Activated T-cell treated with anti-CD3 and anti-CD28 coated beads for 48 hours (primary cell): ENCODE measurements at regions not wholly inside any gene's neighbourhood (a gene's known extent, or its start where the extent isn't known, plus 50 kb on each side); places are given as distances from the start of the nearest gene placed in this dataset.

Experiments
- DNase-seq: peaks from one replicate; pipeline ENCODE4 v3.0.0-alpha.2; 2020; ENCODE audit warnings: low read depth

DNA sequence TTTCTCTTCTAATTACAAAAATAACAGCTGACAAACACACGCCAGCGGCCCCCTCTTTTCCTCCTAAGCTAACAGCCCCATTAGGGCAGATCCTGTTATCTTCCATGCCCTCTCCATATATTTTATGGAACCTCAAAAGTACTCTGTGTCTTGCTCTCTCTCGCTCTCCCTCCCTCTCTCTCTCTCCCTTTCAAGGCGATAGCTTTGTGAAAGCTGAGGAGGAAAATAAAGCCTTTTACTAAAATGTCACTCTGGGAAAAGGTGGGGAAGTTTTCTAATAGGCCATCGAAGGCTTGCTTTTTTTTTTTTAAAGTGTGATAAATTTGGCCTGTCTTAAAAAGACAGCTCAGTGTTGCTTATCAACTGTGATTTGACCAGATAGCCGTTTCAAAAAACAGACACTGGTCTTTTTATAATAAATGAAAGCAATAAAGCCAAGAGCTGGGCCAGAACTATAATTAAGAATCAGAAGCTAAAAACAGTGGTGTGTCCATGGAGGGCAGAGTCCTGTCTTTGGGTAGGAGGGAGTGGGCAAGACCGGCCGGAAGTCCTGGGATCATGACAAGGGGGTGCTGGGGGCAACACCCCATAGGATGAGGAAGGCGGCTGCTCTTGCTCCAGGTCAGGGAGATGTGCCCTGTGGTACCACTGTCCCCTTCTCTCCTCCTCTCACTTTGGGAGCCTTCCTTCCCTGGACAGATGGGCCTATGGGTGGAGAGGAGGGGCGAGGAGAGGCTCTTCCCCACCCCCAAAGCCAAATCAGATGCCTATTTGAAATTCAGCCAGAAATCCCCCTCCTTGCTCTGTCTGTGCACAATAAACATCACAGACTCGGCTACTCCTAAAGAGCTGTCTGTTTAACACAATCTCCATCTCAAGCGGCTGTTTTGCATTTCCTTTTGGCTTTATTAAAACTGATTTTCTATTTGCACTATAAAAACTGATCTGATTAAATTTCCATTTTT, 267.2 kb downstream of the BUD13 start:
- DNase-seq = no peak

DNA sequence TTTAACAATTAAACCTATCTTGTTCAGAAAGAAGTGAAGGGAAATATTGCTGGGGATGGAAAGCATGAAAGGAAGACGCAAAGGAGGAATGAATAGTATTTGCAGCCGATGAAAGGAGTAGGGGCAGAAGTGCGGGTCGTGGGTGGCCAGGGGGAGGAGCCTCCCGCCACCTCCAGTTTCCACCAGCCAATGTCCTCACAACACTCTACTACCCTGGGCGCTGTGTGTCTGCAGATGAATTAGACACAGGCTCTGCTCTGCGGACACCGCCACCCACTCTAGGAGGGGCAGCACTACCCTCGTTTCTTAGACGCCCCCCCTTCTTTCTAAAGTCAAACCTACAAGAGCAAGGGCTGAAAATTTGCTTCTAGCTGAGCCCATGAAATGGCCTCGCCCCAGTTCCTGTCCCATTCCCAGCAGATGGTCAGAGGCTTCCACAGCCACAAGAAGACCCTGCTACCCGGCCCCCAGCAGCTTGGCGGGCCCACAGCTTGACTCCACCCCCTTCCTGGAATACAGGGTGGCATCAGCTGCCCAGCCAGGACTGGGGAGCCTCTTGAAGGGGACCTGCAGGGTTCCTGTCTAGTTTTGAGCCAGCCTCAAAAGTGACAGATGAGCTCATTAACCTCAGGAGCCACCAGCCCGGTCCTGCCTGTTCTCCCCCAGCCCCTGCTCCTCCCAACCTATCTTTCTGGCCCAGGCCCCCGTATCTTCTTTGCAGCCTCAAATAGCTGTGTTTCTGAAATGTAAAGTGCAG, 268.1 kb downstream of the BUD13 start:
- no peak for DNase-seq

DNA sequence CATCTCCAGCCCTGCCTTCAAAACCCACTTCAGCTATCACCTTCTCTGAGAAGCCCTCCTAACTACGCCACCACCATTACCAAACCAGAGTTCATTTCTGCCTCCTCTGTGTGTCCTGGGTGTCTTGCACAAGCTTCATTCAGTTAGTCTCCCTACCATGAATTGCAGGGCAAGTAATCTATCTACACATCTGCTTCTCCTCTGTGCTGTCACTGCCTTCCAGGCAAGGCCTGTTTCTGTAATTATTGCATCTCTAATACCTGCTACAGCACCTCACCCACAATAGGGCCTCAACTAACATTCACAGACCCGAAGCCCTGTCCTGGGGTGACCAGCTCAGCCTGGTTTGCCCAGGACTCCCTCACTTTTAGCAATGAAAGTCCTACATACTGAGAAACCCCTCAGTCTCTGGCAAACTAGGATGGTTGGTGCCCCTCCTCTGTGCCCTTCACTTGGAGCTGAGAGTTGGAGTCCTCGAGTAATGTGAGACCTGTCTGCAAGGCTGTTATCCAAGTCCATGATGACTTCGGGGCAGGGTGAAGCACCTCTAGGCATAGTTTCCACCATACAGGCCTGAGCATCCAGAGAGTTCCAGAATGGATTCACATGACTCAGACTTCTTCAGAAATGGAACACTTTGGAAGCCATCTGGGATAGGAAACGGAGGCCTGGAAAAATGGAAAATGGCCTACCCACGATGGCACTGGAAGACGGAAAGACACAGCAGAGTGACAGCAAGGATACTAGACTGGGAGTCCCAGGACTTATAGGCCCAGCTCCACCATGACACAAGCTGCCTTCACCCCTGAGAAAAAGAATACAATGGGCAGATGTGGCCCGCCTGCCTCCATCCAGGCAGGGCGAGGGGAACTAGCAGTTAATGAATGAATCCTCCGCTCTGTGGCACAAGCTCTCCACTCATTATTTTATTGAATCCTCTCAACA, 269.3 kb downstream of the BUD13 start:
- no peak for DNase-seq

DNA sequence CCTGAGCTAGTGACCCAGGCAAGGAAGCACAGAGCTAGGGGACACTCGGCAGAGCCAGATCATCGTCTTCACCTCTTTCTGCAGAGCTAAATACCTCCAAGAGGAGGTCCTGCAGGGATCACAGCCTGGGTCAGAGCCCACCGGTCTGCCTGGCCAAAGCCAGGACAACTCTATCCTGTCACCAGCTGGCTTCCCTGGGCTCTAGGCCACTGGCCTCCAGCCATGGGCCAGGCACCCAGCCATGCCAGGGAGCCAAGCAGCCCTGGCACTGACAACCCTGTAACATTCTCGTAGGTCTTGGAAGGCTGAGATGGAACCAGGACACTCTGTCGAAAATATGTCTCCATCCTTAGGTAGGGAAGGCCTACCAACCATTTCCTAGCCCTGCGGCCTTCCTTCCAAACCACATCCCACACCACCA, 270.1 kb downstream of the BUD13 start:
- no peak for DNase-seq

DNA sequence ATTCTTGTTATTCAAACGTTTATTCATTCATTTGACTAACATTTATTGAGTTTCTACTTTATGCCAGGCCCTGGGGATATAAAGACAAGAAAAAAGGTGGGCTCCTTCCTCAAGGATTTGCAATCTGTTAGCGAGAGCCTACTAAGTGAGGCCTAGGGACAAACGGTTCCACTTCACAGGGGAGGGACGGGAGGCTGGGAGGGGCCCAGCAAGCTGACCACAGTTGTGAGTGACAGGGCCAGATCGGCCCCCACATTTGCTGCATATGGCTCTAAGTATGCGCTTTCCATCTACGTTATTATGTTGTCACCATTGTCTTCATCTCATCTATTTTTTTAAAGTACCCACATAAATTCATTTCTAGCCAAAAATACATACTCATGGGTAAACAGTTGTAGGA, 271.1 kb downstream of the BUD13 start:
- DNase-seq = no peak

DNA sequence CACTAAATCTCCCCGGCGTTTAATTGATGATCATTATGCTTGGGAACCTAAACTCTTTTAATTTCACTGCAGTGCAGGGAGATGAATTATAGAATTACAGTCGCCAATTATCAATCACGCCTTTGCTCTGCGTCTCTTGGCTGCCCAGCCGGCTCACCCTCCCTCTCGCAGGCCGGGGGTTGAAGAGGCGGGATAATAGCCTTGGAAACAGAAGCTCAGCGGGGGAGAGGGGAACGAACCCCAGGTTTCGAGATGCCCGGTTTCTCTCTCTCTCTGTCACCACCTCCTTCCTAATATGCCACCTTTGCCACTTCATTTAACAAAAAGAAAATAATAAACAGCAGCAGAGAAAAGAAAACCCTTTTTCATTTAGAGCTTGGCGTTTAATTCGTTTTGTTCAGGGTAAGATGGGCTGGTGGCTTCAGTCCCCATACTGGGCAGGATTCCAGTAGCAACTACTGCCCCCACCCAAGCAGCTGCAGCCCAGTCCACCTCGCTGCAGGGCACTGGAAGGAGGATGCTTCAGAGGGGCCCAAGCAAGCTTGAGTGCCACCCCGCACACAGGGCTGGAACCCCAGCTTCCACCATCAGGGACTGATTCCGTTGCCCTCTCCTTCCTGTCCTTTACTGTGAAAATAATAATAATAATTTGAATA, 271.7 kb downstream of the BUD13 start:
- no peak for DNase-seq

DNA sequence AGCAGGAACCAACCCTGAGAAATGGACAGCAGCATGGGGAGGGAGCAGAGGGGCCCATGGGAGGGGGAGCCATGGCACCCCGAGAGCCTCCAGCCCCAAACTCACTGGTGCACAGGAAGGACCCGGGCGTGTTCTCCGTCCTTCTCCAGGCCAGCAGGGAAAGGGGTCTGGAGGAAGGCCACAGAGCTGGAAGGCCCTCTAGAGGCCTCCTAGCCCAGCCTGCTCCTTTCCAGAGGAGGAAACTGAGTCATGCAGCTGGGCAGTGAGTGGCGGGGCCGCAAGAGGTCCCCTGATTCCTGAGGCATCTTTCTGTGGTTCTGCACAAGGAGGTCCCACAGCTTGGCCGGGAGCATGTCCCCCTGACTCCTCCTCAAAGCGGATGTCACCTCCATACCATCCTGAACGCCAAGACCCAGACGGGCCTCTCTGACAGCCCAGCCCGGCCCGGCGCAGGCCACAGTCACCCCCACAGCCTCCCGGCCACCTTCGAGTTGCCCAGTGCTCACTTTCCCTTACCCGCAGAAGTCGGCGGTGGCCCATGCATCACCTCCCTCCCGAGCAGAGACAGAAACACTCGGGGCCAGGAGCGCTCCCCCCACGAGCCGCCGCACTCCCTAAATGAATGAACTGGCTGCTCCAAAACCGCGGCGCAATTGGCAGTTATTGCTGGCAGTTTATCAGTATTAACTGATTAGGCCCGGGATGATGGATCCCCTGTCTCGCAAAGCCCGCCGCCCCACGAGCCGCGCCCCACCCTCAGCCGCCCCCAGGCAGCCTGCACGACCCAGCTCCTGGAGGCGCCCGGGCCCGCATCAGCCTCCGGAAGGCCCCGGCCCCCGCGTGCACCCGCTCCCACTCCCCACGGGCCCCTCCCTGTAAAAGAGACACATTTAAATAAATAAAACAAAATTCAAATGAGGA, 272.5 kb downstream of the BUD13 start:
- DNase-seq = no peak

DNA sequence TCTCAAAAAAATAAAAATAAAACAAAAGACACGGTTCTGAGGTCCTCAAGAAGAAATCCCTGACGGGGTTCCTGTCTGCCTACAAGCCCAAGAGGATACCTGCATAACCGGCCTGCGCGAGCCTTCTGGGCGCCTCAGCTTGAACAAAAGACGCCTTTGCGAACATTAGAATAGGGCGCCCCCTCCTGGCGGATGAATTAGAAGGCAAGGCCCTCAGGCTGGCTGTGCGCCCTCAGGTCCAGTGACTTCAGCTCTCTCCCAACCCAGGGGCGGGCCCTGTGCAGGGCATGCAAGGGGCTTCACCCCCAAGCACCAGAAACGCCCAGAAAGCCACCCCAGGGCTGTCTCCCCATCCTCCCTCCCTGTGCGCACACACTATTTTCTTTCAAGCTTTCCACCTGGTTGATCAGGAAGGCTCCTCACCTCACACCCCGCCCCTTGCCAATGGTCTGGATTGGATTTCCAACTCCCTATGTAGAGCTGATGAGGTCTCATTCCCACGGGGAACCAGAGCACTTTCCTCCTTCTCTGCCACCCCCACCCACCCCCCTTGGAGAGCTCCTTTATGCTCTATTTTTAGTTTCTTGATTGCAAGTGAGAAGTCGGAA, 273.3 kb downstream of the BUD13 start:
- DNase-seq = peak; percentile 60

DNA sequence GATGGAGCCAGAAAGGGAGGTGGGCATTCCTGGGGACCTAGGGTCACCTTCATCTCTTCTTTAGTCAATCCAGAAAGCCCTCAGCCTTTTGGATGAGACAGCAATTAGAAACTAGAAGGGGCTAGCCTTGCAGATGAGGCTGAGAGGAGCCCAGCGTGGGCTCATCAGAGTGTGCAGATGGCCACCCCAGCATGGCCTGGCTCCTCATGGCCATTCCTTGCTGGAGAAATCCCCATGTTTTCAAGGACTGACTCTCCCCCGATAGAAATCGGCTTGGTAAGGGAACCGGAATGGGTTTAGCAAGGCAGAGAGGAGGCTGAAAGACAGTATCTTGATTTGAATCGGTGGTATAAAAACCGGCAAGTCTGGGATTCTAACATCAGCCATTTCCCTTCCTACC, 274.6 kb downstream of the BUD13 start:
- no peak for DNase-seq

DNA sequence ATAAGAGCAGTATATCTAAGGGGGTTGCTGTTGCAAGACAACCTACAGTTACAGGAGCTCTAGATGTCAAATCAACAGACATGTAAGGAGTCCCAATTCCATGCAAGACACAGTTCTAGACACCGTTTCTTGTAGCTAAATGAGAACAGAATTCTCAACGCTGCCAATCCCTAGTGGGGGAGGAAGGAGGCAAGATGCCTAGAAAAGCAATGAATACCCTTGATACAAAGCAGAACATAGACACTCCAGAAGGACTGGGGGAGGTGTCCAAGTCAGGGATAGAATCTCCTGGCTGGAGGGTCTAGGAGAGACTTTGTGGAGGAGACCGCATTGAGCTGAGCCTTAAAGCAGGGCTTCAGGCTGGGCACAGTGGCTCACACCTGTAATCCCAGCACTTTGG, 280.2 kb downstream of the BUD13 start:
- DNase-seq = no peak

DNA sequence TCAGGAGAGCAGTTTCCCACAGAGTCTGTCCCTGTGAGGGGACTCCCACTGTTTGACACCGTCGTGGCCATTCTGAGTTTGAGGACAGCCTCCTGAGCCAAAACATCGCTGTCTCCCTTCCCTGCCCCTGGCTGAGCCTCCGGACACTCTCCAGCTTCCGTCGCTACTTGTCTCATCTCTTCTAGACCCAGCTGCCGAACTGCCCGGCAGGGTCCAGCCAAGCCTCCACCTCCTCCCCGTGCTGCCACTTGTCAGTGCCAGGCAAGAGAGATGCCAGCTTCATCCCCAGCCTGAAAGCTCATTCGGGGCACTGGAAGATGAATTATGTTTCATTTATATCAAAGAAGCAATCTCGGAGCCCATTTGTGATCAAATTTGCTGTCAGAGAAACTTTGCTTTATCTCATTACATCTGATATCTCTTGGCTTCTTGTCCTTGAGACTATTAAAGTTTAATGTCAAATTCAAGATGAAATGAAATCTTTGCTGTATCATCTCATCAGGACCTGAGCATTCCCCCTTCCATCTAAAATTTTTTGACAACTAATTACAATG, 283.9 kb downstream of the BUD13 start:
- no peak for DNase-seq

DNA sequence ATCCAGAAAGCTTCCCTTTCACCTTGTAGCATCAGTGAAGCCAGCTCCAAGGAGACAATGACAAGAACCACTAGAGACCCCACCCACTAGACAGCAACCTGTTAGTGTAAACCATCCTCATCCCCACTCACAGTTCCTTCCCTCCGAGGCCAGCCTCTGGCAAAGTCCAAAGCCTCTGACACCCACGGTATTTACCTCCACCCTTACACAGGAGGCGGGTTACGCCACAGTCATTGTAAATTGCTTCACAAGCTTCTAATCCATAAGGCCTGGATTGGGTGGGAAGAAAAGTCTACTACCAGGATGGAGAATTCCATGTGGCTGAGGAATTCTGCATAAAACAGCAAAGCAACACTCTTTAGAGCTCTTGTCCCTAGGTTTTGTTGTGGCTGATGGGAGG, 287.4 kb downstream of the BUD13 start:
- DNase-seq = no peak

DNA sequence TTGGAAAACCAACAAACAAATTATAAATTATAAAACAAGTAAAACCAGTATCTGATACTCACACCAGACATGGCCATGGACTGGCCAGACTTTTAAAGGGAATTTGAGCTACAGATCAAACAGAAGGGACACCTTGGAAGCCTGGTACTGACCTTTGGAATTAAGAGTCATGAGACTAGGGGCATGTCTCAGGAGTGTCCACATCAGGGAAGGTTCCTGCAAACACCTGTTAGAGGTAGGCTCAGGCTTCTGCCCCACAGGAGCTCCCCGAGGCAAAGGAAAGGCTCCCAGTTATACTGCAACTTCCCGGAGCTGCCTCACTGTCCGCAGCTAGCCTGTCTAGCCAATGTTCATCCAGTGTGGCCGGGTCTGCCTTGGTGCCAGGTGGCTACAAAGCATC, 290.1 kb downstream of the BUD13 start:
- no peak for DNase-seq

DNA sequence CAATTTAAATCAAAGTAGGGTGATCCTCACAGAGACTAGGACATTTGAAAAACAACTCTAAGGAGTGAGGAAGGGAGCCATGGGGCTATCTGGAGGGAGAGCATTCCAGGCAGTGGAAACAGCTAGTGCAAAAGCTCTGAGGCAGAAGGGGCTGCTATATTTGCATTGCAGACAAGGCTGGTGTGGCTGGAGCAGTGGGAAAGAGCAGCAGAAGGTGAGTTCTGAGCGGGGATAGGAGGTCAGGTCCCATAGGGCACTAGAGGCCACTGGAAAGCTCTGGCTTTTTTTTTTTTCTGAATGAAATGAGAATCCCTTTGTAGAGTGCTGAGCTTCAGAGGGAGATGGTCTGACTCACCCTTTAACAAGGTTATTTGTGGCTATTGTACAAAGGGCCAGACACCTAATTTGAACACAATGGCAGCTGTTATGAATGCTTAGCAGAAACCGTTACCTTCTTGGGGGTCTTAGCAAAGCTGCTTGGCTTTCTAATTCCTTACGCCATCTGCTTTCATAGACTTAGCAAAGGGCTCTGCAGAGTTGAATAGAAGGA, 291.6 kb downstream of the BUD13 start:
- no peak for DNase-seq

DNA sequence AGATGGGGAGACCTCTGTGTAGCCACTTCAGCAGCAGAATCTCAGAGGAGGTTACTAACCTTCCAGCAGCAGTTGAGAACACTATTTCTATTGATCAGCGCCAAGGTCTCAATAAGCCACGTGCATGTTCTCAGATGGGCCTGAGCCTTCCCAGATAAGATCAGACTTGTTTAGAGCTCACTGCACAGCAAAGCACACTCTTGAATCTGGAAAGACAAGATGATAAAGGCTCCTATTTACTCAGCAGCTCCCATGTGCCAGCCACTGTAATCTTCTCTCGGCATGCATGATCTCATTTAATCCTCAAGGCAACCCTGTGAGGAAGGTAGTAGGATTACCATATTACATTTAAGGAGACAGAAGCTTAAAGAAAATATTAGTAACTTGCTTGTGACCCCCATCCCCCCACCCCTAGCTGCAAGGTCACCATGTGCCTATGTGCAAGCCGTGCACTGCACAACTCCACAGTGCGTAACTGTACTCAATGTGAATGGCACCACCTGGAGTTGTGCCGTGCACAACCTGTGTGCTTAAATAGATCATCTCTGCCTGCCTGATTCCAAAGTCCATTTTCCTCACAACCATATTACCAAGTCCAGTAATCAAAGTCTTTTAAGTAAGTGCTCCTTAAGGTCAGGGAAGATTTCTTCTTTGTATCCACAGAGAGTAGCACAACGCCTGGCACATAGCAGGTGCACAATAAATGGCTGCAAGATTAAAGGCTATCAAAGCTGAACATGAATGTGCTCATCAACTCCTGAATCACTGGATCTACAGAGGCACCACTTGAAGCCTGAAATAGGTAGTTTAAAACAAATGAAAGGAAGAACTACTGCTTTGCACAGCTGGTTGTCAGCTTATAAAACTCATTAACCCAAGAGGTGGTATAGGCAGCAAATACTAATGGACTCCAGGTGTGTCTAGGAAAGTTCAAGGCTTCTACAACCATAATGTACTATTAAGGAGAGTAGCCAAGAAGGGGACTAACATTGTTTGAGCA, 293.8 kb downstream of the BUD13 start:
- no peak for DNase-seq

DNA sequence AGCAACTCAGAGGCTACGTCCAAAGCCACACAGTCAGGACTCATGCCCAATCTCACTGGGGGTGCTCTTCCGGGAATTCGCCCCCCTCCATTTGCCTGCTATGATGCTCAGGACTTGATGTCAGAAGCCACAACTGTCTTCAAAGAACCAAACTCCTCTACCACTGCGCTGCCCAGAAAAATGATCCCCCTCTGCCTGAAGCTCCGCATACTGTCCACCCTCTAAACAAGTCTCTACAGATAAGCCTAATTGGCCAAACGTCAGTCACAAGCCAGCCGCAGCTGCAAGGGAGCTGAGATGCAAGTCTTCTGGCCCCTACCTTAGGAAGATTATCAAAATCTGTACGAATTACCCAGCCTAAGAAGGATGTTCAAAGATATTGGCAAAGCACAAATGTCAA, 294.6 kb downstream of the BUD13 start:
- DNase-seq = no peak

DNA sequence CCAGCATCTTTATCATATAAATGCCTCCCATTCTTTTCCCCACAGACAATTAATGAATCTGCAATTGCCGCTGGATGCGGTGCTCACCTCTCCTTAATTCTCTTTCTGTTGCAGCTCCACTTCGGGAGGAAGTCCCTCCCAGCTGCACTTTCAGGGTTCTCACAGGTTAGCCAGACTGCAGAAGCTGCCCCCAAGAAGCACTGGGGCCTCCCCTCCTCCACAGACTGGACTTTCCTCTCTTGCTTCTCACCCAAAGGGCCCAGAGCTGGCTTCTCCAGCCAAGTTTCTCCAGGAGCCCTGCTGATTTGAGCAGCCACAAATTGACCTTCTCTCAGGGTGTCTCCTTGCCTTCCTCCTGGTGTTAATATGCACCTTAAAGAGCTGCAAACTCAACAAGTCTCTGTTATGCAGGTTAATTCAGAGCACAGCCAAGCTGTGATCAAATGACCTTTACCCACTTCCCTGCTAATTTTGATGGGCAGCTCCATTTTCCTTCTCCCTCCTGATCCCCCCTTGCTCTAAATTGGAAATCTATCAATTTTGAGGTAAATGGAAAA, 298.9 kb downstream of the BUD13 start:
- DNase-seq = no peak
